Esophagus muscularis mucosa (tissue), 4 donors: ENCODE measurements at regions not wholly inside any gene's neighbourhood (a gene's known extent, or its start where the extent isn't known, plus 50 kb on each side); places are given as distances from the start of the nearest gene placed in this dataset.

Source experiments
- DNase-seq: peaks from one replicate; pipeline ENCODE4 v3.0.0-alpha.2; 2017; ENCODE audit errors: extremely low spot score
- H3K27ac ChIP-seq, 4 donors: fragments of 200-600 bp; sonication (generic); replicated peaks in 1 of 4; 1 replicate in 3 of 4; 2 replicates in 1 of 4; pipeline ENCODE4 v1.5.1; 2016 to 2019; ENCODE audit warnings: mild to moderate bottlenecking in 1 of 4
- H3K27me3 ChIP-seq, 4 donors: fragments of 200-600 bp; sonication (generic); one replicate each; pipeline versions ENCODE4 v1.5.1 to v1.6.0; 2016 to 2019
- H3K36me3 ChIP-seq, 4 donors: fragments of 200-600 bp; sonication (generic); one replicate each; pipeline ENCODE4 v1.5.1; 2016 to 2019
- H3K4me1 ChIP-seq, 4 donors: fragments of 200-600 bp; sonication (generic); one replicate each; pipeline ENCODE4 v1.5.1; 2016 to 2019
- H3K4me3 ChIP-seq, 4 donors: fragments of 200-600 bp; sonication (generic); 1 replicate in 2 of 4; 2 replicates in 2 of 4; pipeline ENCODE4 v1.5.1; 2016 to 2019; ENCODE audit warnings: mild to moderate bottlenecking in 4 of 4, moderate library complexity in 1 of 4
- H3K9me3 ChIP-seq, 4 donors: fragments of 200-600 bp; sonication (generic); 1 replicate in 3 of 4; 2 replicates in 1 of 4; pipeline ENCODE4 v1.5.1; 2016 to 2019
- CTCF ChIP-seq, 3 experiments: fragments of 200-600 bp in 2 of 3; fragments of 450-650 bp in 1 of 3; sonication (generic) in 2 of 3; IDR thresholded peaks; one replicate each; pipeline ENCODE4 v1.5.1; 2017 to 2019; ENCODE audit warnings: antibody characterized with exemption in 3 of 3, mild to moderate bottlenecking in 2 of 3, moderate library complexity in 1 of 3
- EP300 ChIP-seq: sonication (generic); formaldehyde crosslinking; IDR thresholded peaks from one replicate; pipeline ENCODE4 v1.6.1; 2017; ENCODE audit warnings: antibody characterized with exemption
- POLR2A ChIP-seq: fragments of 450-650 bp; IDR thresholded peaks from one replicate; pipeline ENCODE4 v1.6.1; 2017; ENCODE audit warnings: antibody characterized with exemption, moderate library complexity, mild to moderate bottlenecking, low read depth
- POLR2AphosphoS5 ChIP-seq, 2 donors: sonication (generic); formaldehyde crosslinking; IDR thresholded peaks; one replicate each; pipeline ENCODE4 v1.6.1; 2017; ENCODE audit warnings: antibody characterized with exemption in 2 of 2
- WGBS: methylation state at CpG from one replicate; pipeline ENCODE4 v1.1.5; 2018; 5-methylcytosine and 5-hydroxymethylcytosine counted together
- intact Hi-C: fragments of 100-400 bp; cut with DNase I; formaldehyde crosslinking; loops from one replicate; pipeline ENCODE4 v1.15.1; 2023

DNA sequence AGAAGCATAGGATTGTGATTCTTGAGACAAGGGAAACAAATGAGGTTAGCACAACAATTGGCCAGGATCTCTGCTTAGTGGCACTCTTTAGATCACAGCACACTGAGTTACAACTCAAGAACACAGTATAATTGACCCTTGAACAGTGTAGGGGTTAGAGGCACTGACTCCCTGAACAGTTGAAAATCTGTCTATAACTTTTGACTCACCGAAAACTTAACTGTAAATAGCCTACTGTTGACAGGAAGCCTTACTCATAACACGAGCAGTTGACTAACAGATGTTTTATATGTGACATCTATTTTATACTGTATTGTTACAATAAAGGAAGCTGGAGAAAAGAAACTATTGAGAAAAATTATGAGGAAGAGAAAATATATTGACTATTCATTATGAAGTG is 296.1 kb downstream of the RERGL start:
- no peak for DNase-seq
- TF ChIP-seq POLR2A: no peak
- no peak for TF ChIP-seq EP300
- TF ChIP-seq POLR2AphosphoS5 (IDR thresholded peaks at IDR 0.05): no peak
- no peak for TF ChIP-seq CTCF (IDR thresholded peaks at IDR 0.05)
- Histone ChIP-seq H3K4me3 (no peak overlapping the region), H3K36me3 (no peaks in the 10 kb centered on the region), H3K9me3 (no peaks in the 10 kb centered on the region), H3K27ac (no peak overlapping the region), H3K4me1 (no peaks in the 10 kb centered on the region), H3K27me3 (no peaks in the 10 kb centered on the region)
- intact Hi-C loops: no loop called here
- WGBS: 44% methylated on average over 2 of the region's 2 CpGs

GRCh38 chr12:17778242-17778641 is 311.8 kb downstream of the RERGL start:
- no peak for DNase-seq
- TF ChIP-seq POLR2A (no peak), POLR2AphosphoS5 (IDR thresholded peaks at IDR 0.05) (no peak), EP300 (no peak), CTCF (IDR thresholded peaks at IDR 0.05) (no peak)
- intact Hi-C loops: no loop called here
- Histone ChIP-seq H3K27ac (no peak overlapping the region), H3K36me3 (no peaks in the 10 kb centered on the region), H3K4me3 (no peak overlapping the region), H3K4me1 (no peaks in the 10 kb centered on the region), H3K27me3 (no peaks in the 10 kb centered on the region), H3K9me3 (no peaks in the 10 kb centered on the region)

- Histone ChIP-seq H3K4me1 (no peaks in the 10 kb centered on the region), H3K27ac (no peak overlapping the region), H3K36me3 (no peaks in the 10 kb centered on the region), H3K9me3 (peaks cover 0 to 3% (median 0%) of the 10 kb centered on the region in 4 donors), H3K4me3 (no peak overlapping the region), H3K27me3 (no peaks in the 10 kb centered on the region)
- intact Hi-C loops: no loop called here
- DNase-seq: no peak
- 80% methylated on average over 4 of the region's 4 CpGs for WGBS
- TF ChIP-seq POLR2AphosphoS5 (IDR thresholded peaks at IDR 0.05) (no peak), POLR2A (no peak), EP300 (no peak)
Measured at GRCh38 chr12:17763366-17763765, 326.6 kb downstream of the RERGL start.

GRCh38 chr12:17759982-17760381 is 330.0 kb downstream of the RERGL start:
- TF ChIP-seq POLR2AphosphoS5 (IDR thresholded peaks at IDR 0.05) (no peak), EP300 (no peak), POLR2A (no peak), CTCF (IDR thresholded peaks at IDR 0.05) (no peak)
- intact Hi-C loops: no loop called here
- Histone ChIP-seq H3K4me3 (no peak overlapping the region), H3K27me3 (no peaks in the 10 kb centered on the region), H3K27ac (no peak overlapping the region), H3K9me3 (peaks cover 0 to 15% (median 4%) of the 10 kb centered on the region in 4 donors), H3K36me3 (no peaks in the 10 kb centered on the region), H3K4me1 (no peaks in the 10 kb centered on the region)
- 85% methylated on average over 8 of the region's 8 CpGs for WGBS
- DNase-seq: no peak
